Esophagus muscularis mucosa (tissue), 4 donors: ENCODE measurements at regions not wholly inside any gene's neighbourhood (a gene's known extent, or its start where the extent isn't known, plus 50 kb on each side); places are given as distances from the start of the nearest gene placed in this dataset.

Source experiments
- CTCF ChIP-seq, 3 experiments: fragments of 200-600 bp in 2 of 3; fragments of 450-650 bp in 1 of 3; sonication (generic) in 2 of 3; IDR thresholded peaks; one replicate each; pipeline ENCODE4 v1.5.1; 2017 to 2019; ENCODE audit warnings: antibody characterized with exemption in 3 of 3, mild to moderate bottlenecking in 2 of 3, moderate library complexity in 1 of 3
- EP300 ChIP-seq: sonication (generic); formaldehyde crosslinking; IDR thresholded peaks from one replicate; pipeline ENCODE4 v1.6.1; 2017; ENCODE audit warnings: antibody characterized with exemption
- POLR2A ChIP-seq: fragments of 450-650 bp; IDR thresholded peaks from one replicate; pipeline ENCODE4 v1.6.1; 2017; ENCODE audit warnings: antibody characterized with exemption, moderate library complexity, mild to moderate bottlenecking, low read depth
- POLR2AphosphoS5 ChIP-seq, 2 donors: sonication (generic); formaldehyde crosslinking; IDR thresholded peaks; one replicate each; pipeline ENCODE4 v1.6.1; 2017; ENCODE audit warnings: antibody characterized with exemption in 2 of 2

GRCh38 chr2:83253848-83254247 is 1205.2 kb downstream of the SUCLG1 start:
- TF ChIP-seq CTCF (IDR thresholded peaks at IDR 0.05), result no peak
- no peak for TF ChIP-seq POLR2A
- TF ChIP-seq EP300, result no peak
- no peak for TF ChIP-seq POLR2AphosphoS5 (IDR thresholded peaks at IDR 0.05)
